ENCODE measurements at regions not wholly inside any gene's neighbourhood (a gene's known extent, or its start where the extent isn't known, plus 50 kb on each side); places are given as distances from the start of the nearest gene placed in this dataset.
A peak's percentile ranks its signal among the peaks of the same experiment; 100 is the strongest.

DNA sequence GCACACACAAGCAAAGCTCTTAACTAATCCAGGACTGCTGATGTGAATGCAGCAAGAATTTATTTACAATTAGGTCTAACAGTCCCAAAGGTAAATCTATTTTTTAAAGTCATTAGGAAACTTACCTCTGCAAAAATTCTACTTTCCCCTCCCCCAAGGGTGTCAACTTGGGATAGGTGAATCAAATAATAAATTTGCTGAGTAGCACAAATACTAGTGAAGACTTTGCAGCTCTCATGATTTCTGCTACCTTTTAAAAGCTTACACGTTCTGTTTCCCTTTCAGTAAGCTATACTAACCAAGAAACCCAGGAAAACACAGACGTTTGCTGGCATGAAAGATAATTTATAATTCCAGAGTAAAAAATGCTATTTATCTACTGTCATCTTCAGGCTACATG is 296.6 kb upstream of the SLC7A11 start:
- no peak overlapping the region for H2BK15ac ChIP-seq (ENCODE audit: low read depth, low read length)
- H4K20me1 ChIP-seq (ENCODE audit: insufficient read depth, low read length): no peaks in the 10 kb centered on the region
- intact Hi-C loops (cut with micrococcal nuclease) (no loop called here), dilution Hi-C loops (cut with HindIII; ENCODE audit: low sequenced_read_pairs, unreplicated experiment) (no loop called here), in situ Hi-C loops (cut with MboI; ENCODE audit: low sequenced_read_pairs) (no loop called here)
- peaks cover 6% of the 10 kb centered on the region; the same call in 1 of the 2 replicates for H3K4me1 ChIP-seq (ENCODE audit: control insufficient read depth, insufficient read depth, low read length)
- no peak overlapping the region for H2BK120ac ChIP-seq (ENCODE audit: low read depth, low read length)
- no peaks in the 10 kb centered on the region for H3K36me3 ChIP-seq (ENCODE audit: control insufficient read depth, insufficient read depth, low read length)
- no peak for TF ChIP-seq MAZ (IDR thresholded peaks at IDR 0.05; ENCODE audit: borderline replicate concordance, low read depth, low read length)
- TF ChIP-seq ELK1 (IDR thresholded peaks at IDR 0.05; ENCODE audit: borderline replicate concordance, low read depth, low read length): no peak
- TF ChIP-seq, protein P1, sequence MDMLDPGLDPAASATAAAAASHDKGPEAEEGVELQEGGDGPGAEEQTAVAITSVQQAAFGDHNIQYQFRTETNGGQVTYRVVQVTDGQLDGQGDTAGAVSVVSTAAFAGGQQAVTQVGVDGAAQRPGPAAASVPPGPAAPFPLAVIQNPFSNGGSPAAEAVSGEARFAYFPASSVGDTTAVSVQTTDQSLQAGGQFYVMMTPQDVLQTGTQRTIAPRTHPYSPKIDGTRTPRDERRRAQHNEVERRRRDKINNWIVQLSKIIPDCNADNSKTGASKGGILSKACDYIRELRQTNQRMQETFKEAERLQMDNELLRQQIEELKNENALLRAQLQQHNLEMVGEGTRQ (IDR thresholded peaks at IDR 0.05; ENCODE audit: low read depth, low read length): no peak
- no peak for TF ChIP-seq CTCF (conservative IDR thresholded peaks at IDR 0.05; ENCODE audit: low read depth, low read length)
- TF ChIP-seq MAFK (IDR thresholded peaks at IDR 0.05; ENCODE audit: low read depth, low read length): peak; percentile 43; the same call in 1 of the 2 replicates
- no peak for TF ChIP-seq RCOR1 (IDR thresholded peaks at IDR 0.05; ENCODE audit: insufficient replicate concordance, low read length)
- ATAC-seq (ENCODE audit: low read depth) (no peak), DNase-seq (no peak)
- H4K8ac ChIP-seq (ENCODE audit: low read depth in 2 of 2, low read length in 2 of 2): no peak overlapping the region
- H2BK20ac ChIP-seq (ENCODE audit: low read depth, low read length): no peak overlapping the region
- WGBS, 2 experiments (ENCODE audit: extremely low coverage in 2 of 2, insufficient read length in 1 of 2): no CpG with 5 or more reads among the region's 2 CpGs
- no peak overlapping the region for H2AFZ ChIP-seq (replicated peaks; ENCODE audit: low read length, poor library complexity)
- no peak overlapping the region for H4K91ac ChIP-seq (ENCODE audit: insufficient read depth, low read depth, low read length)
- H3K4me3 ChIP-seq (ENCODE audit: insufficient read depth, low read depth, low read length): no peak overlapping the region
- ChIA-PET CTCF (interaction anchor here (0.7 to 1.0 kb wide), 2 partner anchors 65 to 189 kb away, joined by 3 read pairs; no protein-coding TSS in a partner anchor), POLR2A (ENCODE audit: unreplicated experiment) (no interaction called here)
- H2AK5ac ChIP-seq (ENCODE audit: low read depth, low read length): no peak overlapping the region
- no peaks in the 10 kb centered on the region; the same call in 1 of the 2 replicates for H3K9me1 ChIP-seq (ENCODE audit: insufficient read depth, low read length)
- no peak overlapping the region for H3K4ac ChIP-seq (ENCODE audit: low read depth, low read length)
- no peak overlapping the region for H3K14ac ChIP-seq (replicated peaks; ENCODE audit: low read depth, low read length)
- no peaks in the 10 kb centered on the region for H3K27me3 ChIP-seq (ENCODE audit: control insufficient read depth, insufficient read depth, low read length)
- H2AK9ac ChIP-seq (replicated peaks; ENCODE audit: low read depth, low read length, poor library complexity): no peak overlapping the region
- peak overlapping the region; percentile 27; the same call in 1 of the 2 replicates for H3K18ac ChIP-seq (ENCODE audit: low read depth, low read length)
- H3K56ac ChIP-seq (ENCODE audit: extremely low read depth, insufficient read depth, low read length): no peak overlapping the region
- no peak overlapping the region for H4K5ac ChIP-seq (ENCODE audit: low read depth, low read length)
- no TSS peak for BruUV-seq (replicated peaks)
- no peak overlapping the region for H3K9ac ChIP-seq (ENCODE audit: low read depth, low read length)
- H3K4me2 ChIP-seq (ENCODE audit: low read depth, low read length): no peak overlapping the region
- no peaks in the 10 kb centered on the region for H3K9me3 ChIP-seq (ENCODE audit: control insufficient read depth, insufficient read depth, low read length)
- H2BK5ac ChIP-seq (ENCODE audit: low read depth, low read length, poor library complexity, severe bottlenecking): no peak overlapping the region
- H3K79me1 ChIP-seq (ENCODE audit: low read depth in 1 of 2, low read length in 2 of 2): no peaks in the 10 kb centered on the region
- no peak overlapping the region for H3K27ac ChIP-seq (ENCODE audit: insufficient read depth, low read length)
- H3K23ac ChIP-seq (ENCODE audit: low read depth, low read length): no peak overlapping the region
